ENCODE measurements at regions not wholly inside any gene's neighbourhood (a gene's known extent, or its start where the extent isn't known, plus 50 kb on each side); places are given as distances from the start of the nearest gene placed in this dataset.

GRCh38 chr20:58087562-58087858 lies 140.9 kb downstream of the ANKRD60 start:
- DNase-seq = no peak

GRCh38 chr20:58086763-58087561 lies 141.5 kb downstream of the ANKRD60 start:
- DNase-seq = no peak

DNA sequence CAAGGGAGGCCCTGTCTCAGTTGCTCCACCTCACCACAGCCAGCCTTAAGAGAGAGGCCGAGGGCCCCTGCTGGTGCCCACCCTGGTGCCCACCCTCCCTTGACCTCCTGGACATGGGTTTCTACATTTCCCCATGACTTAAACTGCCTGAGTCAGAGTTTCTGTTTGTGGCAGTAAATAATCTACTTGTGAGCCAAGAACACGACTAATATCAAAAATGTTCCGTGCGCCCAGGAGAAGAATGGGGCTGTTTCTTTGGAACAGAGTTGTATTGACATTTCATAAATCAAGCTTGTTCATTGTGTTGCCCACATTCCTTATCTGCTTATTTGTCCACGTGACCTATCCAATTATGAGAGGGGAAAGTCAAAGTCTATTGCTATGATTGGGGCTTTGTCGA lies 143.5 kb downstream of the ANKRD60 start:
- DNase-seq = no peak

- no peak for DNase-seq
These were observed 143.9 kb downstream of the ANKRD60 start for GRCh38 chr20:58084566-58084965.

DNA sequence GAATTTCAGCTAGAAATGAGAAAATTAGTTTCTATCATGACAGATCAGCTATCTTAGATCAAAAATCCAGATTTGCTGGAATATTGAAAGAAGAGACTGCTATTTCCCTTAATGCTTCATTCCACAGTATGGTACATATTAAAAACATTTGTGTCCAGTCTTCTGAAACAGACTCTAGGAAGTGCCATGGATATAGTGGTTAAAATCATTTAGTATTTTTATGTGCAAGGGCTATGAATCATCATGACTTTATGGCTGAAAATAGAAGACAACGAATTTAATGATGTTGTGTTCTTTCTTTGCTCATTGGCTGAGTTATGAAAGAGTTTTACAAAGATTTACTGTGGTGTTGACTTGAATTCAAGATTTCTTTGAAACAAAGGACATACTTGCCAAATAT lies 146.6 kb downstream of the ANKRD60 start:
- DNase-seq = no peak

DNA sequence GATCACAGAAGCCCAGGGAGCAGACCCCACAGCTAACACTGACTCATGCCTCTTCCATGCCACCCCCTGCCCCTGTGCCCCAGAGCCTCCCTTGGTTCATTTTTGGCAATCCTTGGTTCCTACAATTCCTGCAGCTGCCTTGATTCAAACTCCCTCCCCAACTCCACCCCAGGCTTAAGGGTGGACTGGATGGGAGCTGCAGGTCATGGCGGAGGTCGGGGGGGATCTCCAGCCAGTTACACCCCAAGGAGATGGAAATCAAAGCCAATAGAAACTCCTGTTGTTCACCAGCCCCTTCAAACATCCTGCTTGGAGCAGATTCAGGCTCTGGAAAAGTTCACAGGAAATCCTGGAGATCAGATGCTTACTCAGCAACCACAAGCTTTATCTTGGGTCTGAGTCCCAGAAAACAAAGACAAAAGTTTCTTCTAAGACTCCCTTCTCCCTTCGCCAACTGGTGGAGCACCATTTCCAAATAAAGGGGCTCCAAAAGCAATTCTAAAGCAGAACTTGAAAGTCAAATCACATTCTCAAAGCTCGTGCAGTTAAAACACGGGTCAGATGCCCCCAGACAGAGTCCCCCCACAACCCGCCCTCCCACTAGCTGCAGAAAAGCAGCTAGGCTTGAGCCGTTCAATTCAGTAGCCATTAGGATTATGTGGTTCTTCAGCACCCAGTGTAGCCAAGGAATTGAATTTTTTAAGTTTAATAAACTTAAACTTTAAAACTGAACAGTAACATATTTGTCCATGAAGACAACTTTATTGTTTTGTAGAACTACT lies 149.5 kb downstream of the ANKRD60 start:
- no peak for DNase-seq

- DNase-seq = no peak
These were observed 151.2 kb downstream of the ANKRD60 start for GRCh38 chr20:58077282-58077681.

GRCh38 chr20:58076405-58076804 lies 152.0 kb downstream of the ANKRD60 start:
- DNase-seq = no peak

GRCh38 chr20:58075586-58076345 lies 152.7 kb downstream of the ANKRD60 start:
- DNase-seq = no peak

- DNase-seq = no peak
These were observed 154.3 kb downstream of the ANKRD60 start for GRCh38 chr20:58073945-58074856.

DNA sequence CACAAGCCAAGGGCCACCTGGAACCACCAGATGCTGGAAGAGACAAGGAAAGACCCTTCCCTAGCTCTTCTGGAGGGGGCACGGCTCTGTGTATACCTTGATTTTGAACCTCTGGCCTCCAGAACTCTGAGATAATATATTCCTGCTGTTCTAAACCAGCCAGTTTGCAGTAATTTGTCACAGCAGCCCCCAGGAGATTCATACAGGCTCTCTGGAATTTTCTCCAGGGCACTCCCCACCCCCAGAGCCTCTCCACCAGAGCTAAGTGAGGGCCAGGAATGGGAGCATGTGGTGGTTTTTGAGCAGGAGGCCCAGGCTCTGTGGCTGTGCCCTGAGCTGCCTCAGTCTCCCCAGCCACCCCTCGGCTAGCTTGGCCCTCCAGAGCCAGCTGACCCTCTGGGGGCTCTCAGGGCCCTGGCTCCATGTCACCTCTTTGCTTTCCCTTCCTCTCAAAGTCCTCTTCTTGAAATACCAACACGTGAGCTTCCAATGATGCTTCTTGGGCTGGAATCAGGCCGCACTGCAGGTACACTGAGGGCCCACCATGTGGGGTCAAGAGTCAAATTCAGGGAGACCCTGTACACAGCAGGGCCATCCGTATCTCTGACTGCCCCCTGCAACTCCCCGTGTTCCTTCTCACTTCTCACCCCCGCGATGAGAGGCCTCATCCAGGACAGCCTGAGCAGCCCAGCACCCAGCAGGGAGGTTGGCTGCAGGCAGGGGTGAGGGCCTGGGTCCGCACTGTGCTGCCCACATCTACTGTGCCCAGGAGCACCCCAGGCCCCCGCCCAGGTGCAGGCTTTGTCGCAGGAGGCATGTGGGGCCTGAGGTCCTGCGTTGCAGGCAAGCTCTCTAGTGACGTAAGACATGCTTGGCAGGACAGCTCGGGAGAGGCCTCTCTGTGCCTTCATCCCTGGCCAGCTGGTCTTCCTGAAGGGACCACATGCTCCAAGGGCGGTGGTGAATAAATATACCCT lies 155.5 kb downstream of the ANKRD60 start:
- no peak for DNase-seq

DNA sequence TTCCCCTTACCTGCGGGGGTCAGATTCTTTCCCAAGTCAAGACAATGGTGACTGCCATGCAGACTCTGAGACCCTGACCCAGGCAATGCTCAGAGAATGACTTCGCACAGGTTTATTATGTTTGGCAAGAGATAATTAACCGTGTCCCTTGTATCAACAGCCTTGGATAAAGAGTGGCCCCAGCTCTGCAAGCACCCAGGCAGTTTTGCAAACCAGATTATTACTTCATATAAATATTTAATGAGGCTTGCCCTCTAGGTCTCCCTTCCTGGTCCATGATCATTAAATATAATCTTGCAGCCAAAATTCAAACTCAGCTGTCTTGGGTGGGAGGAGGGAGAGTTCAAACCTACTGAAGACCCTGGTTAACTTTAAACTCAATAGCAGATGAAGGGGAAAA lies 156.5 kb downstream of the ANKRD60 start:
- DNase-seq = no peak

DNA sequence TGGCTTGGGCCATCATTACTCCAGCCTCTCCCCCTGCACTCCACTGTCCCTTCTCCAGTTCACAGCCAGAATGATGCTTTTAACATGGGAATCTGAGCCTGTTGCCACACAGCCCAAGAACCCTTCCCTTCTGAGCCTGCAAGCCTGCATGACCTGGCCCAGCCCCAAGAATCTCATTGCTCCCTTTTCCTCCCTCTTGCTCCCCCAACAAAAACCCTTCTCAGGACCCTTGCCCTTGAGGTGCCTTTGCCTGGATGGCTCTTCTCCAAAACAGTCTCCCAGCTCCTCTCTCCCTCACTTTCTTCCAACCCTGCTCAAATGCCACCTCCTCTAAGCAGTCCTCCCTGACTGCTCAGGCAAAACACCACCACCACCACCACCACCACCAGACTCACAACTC lies 157.2 kb downstream of the ANKRD60 start:
- DNase-seq = no peak

DNA sequence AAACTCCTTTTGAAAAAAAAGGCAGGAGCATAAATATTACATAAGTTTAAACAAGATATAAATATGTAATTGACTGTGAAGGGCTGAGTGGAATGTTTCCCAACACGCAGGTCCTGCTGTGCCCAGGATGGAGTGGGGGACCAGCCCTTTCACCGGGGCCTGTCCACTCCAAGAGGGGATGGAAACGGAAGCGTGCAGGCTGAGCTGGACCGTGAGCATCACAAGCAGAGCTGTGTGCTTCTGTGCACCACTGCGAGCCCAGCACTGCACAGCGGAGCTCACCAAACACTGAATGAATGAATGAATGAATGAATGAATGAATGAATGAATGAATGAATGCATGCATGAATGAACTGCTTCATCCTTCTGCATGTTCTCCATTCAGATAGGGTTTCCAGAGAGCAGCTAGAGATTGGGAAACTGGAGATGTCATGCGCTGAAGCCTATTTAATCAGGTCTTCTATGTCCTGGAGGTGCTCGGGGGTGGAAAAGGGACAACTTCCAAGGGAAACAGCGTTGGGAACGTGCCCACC lies 157.7 kb downstream of the ANKRD60 start:
- DNase-seq = no peak

GRCh38 chr20:58069796-58070663 lies 158.4 kb downstream of the ANKRD60 start:
- DNase-seq = no peak

DNA sequence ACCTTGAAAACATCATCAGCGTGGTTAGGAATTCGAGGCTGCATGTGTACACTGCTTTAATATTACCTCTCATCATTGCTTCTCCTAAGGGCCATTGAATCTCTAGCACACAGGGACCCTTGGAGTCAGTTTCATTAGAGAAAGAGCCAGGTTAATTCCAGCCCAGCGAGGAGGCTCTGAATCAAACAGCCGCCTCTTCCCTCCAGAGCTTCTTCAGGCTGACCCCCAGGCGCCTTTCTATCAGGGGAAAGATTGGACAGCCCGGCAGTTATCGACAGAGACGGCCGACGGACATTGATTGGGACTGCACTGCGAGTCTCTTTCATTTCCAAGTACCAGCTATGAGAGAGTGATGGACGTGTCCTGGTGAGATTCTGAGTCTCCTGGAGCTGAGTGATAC lies 159.2 kb downstream of the ANKRD60 start:
- no peak for DNase-seq

- no peak for DNase-seq
These were observed 162.7 kb downstream of the ANKRD60 start for GRCh38 chr20:58065508-58066361.

- no peak for DNase-seq
These were observed 163.9 kb downstream of the ANKRD60 start for GRCh38 chr20:58064411-58065010.

GRCh38 chr20:58059260-58059544 lies 169.3 kb downstream of the ANKRD60 start:
- DNase-seq = no peak

All from CD4-positive, alpha-beta T cell treated with Interleukin-4 for 4 hours (primary cell).